HCT116 (cell line): ENCODE measurements at regions not wholly inside any gene's neighbourhood (a gene's known extent, or its start where the extent isn't known, plus 50 kb on each side); places are given as distances from the start of the nearest gene placed in this dataset.

Experiments
- ATF3 ChIP-seq: IDR thresholded peaks from 2 replicates; pipeline ENCODE4 v1.6.1; 2012
- CBX3 ChIP-seq: IDR thresholded peaks from 2 replicates; pipeline ENCODE4 v1.6.1; 2012; ENCODE audit warnings: low read depth
- CTCF ChIP-seq, 3 experiments: fragments of 200-600 bp in 1 of 3; sonication (generic) in 1 of 3; IDR thresholded peaks in 2 of 3; conservative IDR thresholded peaks in 1 of 3; 2 replicates each; pipeline ENCODE4 v1.5.1; 2012 to 2017; ENCODE audit warnings: low read depth in 2 of 3, low read length in 2 of 3, antibody characterized with exemption in 1 of 3, borderline replicate concordance in 1 of 3, control low read depth in 1 of 3, mild to moderate bottlenecking in 1 of 3, mixed read lengths in 1 of 3, mixed run types in 1 of 3, moderate library complexity in 1 of 3; ENCODE audit not compliant: insufficient read depth in 1 of 3
- EGR1 ChIP-seq: IDR thresholded peaks from 2 replicates; pipeline ENCODE4 v1.6.1; 2012; ENCODE audit warnings: low read depth
- ELF1 ChIP-seq: IDR thresholded peaks from 2 replicates; pipeline ENCODE4 v1.6.1; 2012; ENCODE audit warnings: low read depth, borderline replicate concordance
- EZH2 ChIP-seq: fragments of 200-600 bp; sonication (generic); IDR thresholded peaks from 2 replicates; pipeline ENCODE4 v1.6.1; 2017; ENCODE audit warnings: antibody characterized with exemption, mixed run types
- MAX ChIP-seq: IDR thresholded peaks from 2 replicates; pipeline ENCODE4 v1.6.1; 2012
- POLR2A ChIP-seq: IDR thresholded peaks from 2 replicates; pipeline ENCODE4 v1.7.0; 2011; ENCODE audit warnings: borderline replicate concordance; ENCODE audit not compliant: insufficient read depth, insufficient read length; ENCODE audit errors: extremely low read depth
- POLR2AphosphoS5 ChIP-seq: IDR thresholded peaks from 2 replicates; pipeline ENCODE4 v1.6.1; 2011; ENCODE audit warnings: mild to moderate bottlenecking, low read depth, low read length, moderate library complexity
- RAD21 ChIP-seq: IDR thresholded peaks from 2 replicates; pipeline ENCODE4 v1.6.1; 2012; ENCODE audit warnings: low read depth, mild to moderate bottlenecking
- SP1 ChIP-seq: IDR thresholded peaks from 2 replicates; pipeline ENCODE4 v1.6.1; 2012; ENCODE audit warnings: low read depth
- YY1 ChIP-seq: IDR thresholded peaks from 2 replicates; pipeline ENCODE4 v1.6.1; 2011; ENCODE audit warnings: low read length, low read depth, moderate library complexity, mild to moderate bottlenecking; ENCODE audit not compliant: insufficient replicate concordance; ENCODE audit errors: extremely low read depth
- ZFX ChIP-seq: fragments of 450-650 bp; IDR thresholded peaks from 2 replicates; pipeline ENCODE4 v1.6.1; 2017
- ZNF274 ChIP-seq: fragments of 200-500 bp; sonication (Bioruptor generic); IDR thresholded peaks from 2 replicates; pipeline ENCODE4 v1.6.1; 2014; ENCODE audit warnings: mild to moderate bottlenecking, low read depth, low read length, inconsistent platforms

GRCh38 chr13:80802946-80803345 lies 462.0 kb upstream of the SPRY2 start:
- no peak for TF ChIP-seq EGR1
- TF ChIP-seq EZH2, result no peak
- no peak for TF ChIP-seq ZFX
- TF ChIP-seq CTCF (IDR thresholded peaks at IDR 0.05 in 2 of 3, conservative IDR thresholded peaks at IDR 0.05 in 1 of 3; ENCODE audit: borderline replicate concordance in 1 of 3, insufficient read depth in 1 of 3, low read depth in 2 of 3, low read length in 2 of 3), result no peak
- TF ChIP-seq CBX3, result no peak
- TF ChIP-seq POLR2AphosphoS5, result no peak
- no peak for TF ChIP-seq RAD21
- TF ChIP-seq POLR2A, result no peak
- TF ChIP-seq ELF1, result no peak
- TF ChIP-seq YY1, result no peak
- TF ChIP-seq SP1, result no peak
- TF ChIP-seq ZNF274, result no peak
- no peak for TF ChIP-seq ATF3
- no peak for TF ChIP-seq MAX
